NCI-H2107 (cell line): ENCODE measurements at regions not wholly inside any gene's neighbourhood (a gene's known extent, or its start where the extent isn't known, plus 50 kb on each side); places are given as distances from the start of the nearest gene placed in this dataset.
"Not testable (repeated sequence)": the region's sequence is repeated elsewhere in the genome, so short reads cannot be mapped to it uniquely, and the experiment has no call there.

Experiments
- DNase-seq: peaks from one replicate; lab custom pipeline; 2025; lab: John Stamatoyannopoulos, UW

DNA sequence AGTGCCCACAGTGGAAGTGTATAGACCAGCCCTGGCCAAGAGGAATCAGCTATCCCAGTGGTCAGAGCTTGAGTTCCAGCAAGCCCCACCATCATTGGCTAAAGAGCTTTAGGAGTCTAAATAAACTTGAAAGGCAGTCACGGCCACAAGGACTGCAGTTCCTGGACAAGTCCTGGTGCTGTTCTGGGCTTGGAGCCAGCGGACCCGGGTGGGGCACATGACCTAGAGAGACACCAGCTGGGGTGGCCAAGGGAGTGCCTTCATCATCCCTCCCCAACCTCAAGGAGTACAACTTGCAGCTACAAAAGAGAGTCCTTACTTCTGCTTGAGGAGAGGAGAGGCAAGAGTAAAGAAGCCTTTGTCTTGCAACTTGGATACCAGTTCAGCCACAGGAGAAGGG, 439.8 kb upstream of the TMEFF2 start:
- DNase-seq = no peak

DNA sequence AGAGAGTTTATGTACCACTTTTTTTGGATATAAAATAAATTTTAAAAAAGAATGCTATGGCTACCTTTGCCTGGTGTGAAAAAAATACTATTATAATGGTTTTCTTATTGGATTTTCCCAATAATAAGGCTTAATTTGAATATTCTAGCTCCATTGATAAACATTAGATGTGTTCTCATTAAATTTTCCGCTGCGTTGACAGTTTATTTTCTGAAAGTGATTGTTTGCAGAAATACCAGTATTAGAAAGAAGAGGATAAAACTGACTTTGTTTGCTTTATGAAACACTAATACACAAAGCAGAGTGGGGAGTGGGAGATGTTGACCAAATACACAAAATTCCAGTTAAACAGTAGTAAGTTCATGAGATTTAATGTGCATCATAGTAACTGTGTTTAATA, 433.3 kb upstream of the TMEFF2 start:
- no peak for DNase-seq

DNA sequence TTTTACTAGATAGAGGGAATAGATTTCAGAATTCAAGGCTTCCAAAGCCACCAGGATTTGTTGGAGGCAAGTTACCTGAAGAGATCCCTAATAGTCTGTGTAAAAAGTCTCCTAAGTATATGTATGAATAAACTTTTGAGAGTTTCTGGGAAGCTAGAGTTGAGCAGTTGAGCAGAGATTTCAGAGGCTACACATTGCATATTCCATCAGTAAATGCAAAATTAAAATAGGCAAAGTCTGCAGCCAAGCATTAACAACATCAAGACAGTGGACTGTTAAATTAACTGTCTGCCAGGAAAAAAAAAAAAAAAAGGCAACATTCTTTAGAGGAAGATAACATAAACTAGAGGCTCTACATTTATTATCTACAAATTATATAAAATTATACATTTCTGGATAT, 420.4 kb upstream of the TMEFF2 start:
- no peak for DNase-seq

DNA sequence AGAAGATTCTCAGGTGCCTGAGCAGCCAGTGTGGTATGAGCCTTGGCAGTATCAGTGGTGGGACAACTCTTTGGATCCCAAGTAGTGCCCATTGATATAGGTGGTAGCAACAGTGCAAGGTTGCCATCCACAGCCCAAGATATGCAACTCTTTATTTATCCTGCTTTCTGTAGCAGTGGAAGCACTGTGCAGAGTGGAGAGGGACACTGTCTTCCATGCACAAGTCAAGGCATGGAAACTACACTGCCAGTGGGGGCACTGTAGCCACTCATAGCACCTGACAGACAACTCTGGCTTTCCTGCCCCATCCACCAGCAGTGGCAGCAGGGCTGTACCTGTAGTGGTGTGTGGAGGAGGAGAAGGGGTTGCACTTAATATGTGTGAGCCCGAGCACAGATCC, 409.6 kb upstream of the TMEFF2 start:
- DNase-seq = no peak

DNA sequence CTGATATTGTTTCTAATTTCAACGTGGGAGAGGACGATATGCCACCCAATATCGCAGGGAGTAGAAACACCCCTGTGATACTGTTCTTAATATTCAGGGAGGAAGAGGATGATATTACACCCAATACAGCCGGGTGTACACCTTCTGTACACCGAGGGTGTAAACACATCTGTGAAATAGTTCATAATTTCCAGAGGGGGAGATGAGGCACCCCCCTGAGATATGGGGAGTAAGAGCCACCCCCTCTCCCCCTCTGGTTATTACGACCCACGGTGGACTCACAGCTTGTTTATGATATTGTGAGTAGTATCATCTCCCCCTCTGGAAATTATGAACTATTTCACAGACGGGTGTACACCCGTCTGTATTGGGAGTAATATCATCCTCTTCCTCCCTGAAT, 403.9 kb upstream of the TMEFF2 start:
- DNase-seq = not testable (repeated sequence)

DNA sequence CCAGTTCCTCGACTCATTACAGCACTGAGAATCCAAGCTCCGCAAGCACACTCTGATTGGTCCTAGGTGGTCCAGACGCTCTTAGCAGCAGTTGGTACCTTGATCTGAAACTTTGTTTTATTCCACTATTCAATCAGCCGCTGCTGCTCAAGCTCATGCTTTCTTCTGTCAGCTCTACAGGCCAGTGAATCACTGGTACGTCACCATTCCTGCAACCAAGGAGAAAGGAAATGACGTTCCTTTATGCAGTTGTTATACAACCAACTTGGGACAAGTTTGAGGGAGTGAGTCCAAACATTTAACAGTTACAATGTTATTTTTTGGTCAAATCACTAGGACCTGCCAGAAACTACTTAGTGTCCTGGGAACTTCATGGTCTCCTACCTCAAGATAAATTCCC, 398.8 kb upstream of the TMEFF2 start:
- DNase-seq = no peak

DNA sequence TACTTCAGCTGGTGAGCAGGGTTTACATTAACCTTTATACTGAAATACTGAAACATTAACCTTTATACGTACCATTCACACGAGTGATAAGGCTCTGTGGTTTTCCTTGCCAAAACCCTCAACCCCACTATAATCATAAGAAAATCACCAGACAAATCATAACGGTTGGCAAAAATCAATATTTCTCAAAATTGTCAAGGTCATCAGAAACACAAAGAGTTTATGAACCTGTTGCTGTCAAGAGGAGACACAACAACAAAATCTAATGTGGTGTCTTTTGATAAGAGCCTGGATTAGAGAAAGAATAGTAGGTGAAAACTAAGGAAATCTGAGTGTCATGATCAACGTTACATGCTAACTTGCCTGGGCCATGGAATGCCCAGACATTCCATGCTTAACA, 396.9 kb upstream of the TMEFF2 start:
- no peak for DNase-seq

DNA sequence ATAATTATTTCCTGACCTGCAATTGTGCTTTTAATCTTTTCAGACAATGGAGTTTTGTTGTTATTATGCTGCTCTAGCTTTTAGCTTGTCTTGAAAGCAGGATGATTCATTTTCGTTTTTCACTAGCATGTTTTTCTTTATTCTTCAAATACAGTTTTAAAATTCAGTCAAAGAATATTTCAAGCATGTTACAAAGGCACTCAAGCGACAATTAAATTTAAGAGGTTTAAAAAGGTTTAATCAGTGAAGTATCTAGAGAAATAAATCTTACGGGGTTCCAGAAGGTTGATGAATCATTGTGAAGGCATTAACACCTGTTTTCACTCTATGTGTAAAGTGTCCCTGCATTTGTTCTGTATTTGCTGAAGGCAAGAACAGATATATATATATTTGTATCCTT, 390.7 kb upstream of the TMEFF2 start:
- DNase-seq = no peak

DNA sequence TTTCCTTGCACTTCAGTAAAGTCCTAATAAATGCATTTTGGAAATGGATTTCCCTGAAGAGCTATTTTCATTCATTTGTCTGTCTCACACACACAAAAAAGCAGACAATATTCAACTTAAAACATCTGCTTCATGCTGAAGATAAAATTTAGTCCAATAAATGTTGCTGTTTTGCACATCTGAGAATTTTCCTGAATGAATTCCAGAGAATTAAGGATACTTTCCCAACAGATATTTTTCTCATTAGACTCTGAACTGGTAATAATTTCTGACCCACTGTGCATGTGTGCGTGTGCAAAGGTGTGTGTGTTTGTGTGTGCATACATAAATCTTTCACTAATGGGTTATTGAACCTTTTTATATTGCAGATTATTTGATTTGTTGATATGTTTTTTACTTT, 390.2 kb upstream of the TMEFF2 start:
- DNase-seq = no peak

DNA sequence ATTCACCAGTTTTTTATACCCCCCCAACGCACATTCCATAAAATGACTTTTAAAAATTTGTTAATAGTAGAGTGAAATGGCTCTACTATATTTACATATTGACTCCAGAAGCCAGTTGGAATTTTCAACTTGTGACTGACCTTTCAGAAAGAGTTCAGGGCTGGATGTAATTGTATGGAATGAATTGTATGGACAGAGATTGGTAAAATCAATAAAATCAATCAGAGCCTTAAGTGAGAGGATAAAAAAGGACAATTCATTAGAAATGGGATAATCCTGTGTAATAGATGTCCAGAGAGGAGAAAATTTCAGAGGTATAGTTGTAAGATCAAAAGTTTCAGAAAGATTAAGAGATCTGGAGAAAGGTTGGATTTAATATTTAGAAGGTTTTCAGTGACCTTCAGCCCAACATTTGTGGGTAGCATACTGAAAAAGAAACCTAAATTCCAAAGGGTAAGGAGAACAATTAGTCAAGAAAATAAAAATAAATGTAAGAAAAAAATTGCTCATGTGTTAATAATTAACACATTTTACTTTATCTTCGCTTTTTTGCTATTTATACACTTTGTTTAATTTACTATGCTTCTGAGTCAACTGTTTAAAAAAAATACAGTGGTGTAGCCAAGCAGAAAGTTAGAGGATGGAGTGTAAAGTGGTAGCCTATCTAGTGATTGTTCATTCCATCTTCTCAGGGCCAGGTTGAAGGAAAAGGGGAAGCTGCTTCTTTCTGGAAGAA, 385.4 kb upstream of the TMEFF2 start:
- no peak for DNase-seq

DNA sequence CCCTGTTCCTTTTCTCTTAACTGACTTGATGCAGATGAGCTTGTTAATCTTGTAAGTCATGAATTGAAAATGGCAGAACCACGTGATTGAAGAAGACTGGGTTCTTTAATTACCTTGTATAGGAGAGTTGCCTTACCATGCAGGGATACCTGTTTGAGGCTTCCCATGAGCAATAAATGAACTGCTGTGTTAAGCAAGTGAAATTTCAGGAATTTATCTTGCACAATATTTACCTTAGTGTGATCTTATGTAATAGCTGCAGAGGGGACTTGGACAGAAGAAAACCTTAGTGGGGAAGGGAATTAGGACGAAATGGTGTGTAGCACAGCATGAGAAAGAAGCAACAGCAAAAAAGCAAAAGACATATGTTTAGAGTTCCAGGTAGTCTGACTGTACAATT, 384.0 kb upstream of the TMEFF2 start:
- no peak for DNase-seq

DNA sequence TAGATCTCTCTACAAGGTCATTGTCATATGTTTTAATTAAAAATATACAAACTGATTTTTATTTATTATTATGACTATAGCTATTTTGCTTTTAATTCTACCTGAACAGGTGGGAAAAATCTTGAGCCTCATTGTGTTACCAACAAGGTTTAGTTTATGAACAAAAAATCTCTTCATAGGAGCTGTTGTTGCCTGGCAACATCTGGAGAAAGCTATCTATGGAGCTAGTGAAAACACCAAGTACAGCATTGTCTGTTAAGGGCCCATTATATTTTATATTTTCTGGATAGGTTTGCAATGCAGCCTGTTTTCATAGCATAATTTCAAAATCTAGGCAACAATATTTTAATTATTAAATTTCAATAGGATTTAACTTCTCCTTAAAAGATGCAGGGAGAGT, 383.0 kb upstream of the TMEFF2 start:
- DNase-seq = no peak

DNA sequence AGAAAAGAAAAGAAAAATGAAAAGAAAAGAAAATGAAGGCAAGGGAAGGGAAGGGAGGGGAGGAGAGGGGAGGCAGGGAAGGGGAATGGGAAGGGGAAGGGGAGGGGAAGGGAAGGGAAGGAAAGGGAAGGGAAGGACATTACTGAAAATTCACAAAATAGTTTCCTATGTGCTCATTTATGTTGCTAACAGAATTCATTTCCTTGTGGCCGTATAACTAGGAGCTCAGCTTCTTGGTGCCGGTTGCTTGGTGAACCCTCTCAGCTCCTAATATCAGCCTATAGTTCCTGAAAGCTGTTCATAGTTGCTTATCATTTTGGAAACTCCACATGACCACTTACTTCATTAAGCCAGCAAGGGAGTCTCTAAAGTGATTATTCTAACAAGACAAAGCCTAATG, 379.8 kb upstream of the TMEFF2 start:
- no peak for DNase-seq

DNA sequence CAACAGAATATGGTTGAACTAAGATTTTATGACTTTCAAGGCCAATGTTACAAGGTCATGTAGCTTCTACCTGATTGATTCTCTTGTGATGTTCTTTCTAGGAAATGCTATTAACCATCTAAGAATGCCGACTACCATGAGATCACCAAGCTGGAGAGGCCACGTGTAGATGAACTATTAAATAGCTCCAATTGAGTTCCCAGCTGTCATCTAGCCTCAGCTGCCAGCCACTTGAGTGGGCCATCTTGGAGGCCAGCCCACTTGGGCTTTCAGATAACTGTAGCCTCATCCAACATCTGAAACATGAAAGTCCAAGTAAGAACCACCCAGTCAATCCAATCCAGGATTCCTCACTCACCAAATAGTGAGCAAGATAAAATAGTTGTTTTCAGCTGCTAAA, 376.9 kb upstream of the TMEFF2 start:
- no peak for DNase-seq

DNA sequence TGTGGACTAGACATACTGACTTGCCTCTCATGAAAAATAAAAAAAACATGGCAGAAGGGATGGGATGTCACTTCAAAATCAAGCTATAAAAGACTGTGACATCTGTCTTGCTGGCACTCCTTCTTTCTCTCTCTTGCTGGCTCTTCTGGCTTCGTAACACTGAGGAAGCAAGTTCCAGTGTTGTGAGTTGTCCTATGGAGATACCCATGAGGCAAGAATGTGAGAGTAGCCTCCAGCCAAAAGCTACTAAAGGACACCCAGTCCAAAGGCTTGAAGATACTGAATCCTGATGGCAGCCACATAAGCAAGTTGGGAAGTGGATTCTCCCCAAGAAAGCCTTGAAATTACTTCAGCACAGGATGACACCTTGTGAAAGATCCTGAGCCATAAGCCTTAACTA, 376.1 kb upstream of the TMEFF2 start:
- no peak for DNase-seq

DNA sequence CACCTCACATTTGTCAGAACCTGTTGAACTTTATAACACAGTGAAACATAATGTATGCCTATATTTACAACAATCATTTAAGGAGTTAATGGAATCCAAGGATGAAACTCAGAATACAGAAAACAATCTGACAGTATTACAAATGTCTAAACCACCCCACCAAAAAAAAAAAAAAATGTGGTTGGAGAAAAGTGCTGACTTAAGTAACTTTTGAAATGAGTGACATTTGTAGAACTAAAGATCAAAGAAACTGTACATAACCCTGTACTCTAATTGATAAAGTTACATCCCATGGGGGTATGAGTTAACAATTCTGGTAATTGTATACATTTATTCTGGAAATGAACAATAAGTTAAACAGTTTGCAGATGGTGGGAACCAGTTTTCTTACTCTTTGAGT, 372.1 kb upstream of the TMEFF2 start:
- no peak for DNase-seq

DNA sequence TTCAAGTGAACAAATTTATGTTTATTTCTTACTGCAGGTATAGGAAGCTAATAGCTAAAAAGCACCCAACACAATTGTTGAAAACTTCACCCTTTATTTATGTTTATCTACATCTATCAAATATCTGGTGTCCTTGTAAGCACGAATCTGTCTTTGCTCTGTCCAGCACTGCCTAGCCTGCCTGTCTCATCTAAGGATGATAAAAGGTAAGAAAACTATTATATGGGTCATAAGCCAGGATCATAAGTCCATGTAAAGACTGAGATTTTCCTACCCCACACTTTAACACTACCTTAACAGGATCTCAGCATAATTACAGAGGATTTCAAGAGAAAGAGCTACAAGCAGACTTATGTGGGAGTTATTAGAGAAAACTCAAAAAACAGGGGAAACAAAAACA, 365.6 kb upstream of the TMEFF2 start:
- DNase-seq = no peak

DNA sequence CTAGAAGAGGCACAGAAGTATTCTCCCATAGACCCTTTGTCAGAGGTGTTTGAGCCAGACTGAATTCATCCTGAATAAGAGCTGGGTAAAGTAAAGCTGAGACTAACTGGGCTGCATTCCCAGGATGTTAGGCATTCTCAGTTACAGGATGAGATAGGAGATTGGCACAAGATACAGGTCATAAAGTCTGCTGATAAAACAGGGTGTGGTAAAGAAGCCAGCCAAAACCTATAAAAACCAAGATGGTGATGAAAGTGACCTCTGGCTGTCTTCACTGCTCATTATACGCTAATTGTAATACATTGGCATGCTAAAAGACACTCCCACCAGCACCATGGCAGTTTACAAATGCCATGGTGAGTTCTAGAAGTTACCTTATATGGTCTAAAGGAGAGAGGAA, 364.9 kb upstream of the TMEFF2 start:
- no peak for DNase-seq

DNA sequence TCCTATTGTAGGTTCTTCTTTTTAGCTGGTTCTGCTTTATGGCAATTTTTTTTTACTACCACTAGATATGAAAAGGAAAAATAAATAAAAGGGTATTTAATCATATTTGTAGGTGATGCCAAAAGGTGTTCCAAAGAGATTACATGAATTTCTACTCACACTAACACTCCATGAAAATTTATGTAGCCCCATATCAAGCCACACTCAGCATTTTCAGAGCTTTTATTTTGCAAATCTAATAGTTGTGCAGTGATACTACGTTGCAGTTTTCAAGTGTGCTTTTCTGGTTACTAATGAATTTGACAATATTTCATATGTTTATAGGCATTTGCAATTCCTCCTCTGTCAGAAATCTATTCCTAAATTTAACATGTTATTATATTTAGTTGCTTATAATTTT, 363.9 kb upstream of the TMEFF2 start:
- no peak for DNase-seq

DNA sequence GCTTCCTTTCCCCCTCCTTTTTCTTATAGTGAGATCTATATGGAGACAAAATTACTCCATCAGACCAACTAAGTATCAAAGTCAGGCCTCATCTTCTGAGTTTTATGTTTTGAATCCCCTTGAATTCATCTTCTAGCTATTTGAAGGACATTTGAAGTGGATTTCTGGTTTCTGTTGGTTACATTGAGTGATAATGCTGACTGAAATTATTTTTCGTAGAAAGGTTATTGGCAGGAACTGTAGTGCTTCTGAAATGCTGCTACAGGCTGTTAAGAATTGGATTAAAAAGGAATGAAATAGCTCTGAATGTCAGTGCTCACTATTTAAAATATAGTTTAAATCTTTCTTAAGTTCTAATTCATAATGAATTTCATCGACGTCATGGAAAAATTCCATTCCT, 361.0 kb upstream of the TMEFF2 start:
- DNase-seq = no peak

DNA sequence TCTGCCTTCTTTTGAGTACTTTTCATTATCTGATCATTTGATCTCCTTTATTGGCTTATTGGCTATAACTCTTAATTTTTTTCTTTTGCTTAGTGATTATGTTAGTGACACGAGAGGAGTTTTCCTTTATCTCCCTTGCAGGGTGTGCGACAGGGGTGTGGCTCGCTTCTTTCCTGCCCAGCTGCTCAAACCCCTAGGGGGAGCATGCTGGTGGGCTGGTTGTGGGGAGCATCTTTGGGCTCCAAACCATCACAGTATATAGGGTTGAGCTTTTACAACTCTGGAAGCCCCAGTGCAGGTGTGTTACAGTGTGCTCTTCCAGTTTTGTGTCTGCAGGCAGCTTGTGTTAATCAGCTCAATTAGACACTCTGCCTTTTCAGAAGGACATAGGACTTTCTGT, 357.0 kb upstream of the TMEFF2 start:
- no peak for DNase-seq

DNA sequence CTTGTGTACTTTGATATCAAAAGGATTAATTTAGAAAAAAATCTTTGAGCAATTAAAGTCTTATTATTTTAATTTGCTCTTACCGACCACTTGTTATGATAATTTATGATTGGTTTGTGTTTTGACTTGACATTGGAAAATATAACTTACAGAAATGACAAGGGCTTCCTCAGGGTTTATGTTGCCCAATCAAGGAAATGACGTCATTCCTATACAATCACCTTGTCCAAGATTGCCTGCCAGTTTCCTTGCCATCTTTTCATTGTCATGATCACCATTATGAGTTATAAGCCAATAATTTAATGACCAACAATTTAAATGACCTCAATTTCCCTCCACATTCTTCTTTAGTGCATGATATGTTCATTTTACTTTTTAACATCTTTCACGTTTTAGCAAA, 351.8 kb upstream of the TMEFF2 start:
- DNase-seq = no peak

DNA sequence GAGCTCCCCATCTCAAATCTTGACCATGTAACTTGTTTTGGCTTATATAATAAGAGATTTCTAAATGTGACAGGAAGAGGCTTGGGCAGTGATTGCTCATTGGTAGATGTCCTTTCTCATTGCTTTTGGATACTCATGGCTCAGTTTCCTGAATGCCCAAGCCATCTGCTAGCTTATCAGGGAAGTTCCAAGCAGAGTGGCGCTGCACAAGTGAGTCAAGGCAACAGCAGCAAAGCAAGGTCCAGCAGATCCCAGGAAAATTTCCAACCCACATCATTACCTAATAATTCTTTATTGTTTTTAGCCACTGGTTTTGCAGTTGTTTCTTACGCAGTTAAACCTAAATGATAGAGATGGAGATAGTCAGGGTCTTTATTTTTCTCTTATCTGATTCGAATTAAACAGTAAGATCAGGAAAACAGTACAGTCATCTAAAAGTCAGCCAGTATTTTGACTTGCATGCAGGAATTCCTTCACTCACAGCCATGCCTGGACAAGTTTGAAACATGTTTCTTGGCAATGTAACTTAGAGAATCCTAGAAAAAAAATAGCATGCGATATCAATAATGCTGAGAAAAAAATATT, 349.7 kb upstream of the TMEFF2 start:
- DNase-seq = no peak
